Eye (tissue), 1 donor: ENCODE measurements at regions not wholly inside any gene's neighbourhood (a gene's known extent, or its start where the extent isn't known, plus 50 kb on each side); places are given as distances from the start of the nearest gene placed in this dataset.
"Not testable (repeated sequence)": the region's sequence is repeated elsewhere in the genome, so short reads cannot be mapped to it uniquely, and the experiment has no call there.

Experiments
- DNase-seq: peaks from one replicate; pipeline ENCODE4 v3.0.0-alpha.2; 2015

- DNase-seq = no peak
These were observed 192.5 kb downstream of the TECRL start for GRCh38 chr4:64216741-64217140.

DNA sequence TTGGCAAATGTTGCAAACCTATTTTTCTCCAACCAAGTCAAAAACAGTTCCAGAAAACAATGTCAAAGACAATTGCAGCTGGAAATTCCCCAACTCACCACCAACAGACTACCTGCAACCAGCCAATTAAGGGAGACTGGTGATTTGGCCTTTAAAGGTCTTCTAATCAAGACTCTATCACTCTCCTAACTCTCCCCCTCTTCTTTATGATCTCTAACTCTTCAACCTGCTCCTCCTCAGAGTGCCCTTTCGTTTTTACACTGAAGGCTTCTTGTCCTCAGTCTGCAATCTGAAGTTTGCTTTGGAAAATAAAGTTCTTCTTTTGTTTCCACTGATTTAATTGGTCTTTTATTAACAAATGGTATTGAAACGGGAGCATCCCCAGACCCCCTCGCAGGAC, 203.9 kb downstream of the TECRL start:
- DNase-seq = no peak

DNA sequence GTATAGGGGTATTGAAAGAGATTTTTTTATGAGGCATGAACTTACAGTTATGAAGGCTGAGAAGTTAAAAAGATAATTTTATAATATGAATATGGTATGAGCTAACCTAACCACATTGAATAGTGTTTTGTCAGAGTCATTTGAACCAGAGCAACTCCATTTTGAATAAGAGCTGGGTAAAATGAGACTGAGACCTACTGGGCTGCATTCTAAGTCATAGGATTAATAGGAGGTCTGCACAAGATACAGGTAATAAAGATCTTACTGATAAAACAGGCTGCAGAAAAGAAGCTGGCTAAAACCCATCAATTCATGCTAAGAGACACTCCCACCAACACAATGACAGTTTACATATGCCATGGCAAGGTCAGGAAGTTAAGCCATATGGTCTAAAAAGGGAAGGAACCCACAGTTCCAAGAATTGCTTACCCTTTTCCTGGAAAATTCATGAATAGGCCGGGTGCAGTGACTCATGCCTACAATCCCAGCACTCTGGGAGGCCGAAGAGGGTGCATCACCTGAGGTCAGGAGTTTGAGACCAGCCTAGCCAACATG, 209.2 kb downstream of the TECRL start:
- DNase-seq = no peak

- no peak for DNase-seq
These were observed 213.7 kb downstream of the TECRL start for GRCh38 chr4:64195582-64195981.

DNA sequence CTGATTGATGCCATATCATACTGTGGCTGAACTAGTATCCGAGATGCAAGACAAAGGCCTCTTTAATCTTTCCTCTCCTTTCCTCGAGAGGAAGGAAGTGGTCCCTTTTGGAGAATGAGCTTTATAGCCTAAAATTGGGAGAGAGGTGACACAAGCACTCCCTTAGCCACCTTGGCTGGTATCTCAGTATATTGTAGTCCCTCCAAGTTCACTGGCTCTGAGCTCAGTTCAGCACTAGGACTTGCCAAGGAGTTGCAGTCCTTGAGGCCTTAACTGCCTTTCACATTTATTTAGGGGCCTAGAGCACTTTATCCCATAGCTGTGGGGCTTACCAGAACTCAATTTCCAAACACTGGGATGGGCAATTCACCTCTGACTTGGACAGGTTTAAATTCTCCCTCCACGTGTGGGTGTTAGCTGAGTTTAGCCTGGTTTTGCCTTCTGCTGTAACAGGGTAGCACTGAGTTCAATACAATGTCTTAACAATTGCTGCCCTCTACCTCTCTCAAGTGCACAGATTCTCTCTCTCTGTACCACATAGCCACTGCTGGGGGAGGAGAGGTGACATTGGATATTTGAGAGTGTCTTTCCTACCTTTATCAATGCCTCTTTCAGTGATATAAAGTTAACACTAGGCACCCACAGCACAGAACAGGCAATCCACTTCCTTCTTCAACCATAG, 216.4 kb downstream of the TECRL start:
- no peak for DNase-seq

DNA sequence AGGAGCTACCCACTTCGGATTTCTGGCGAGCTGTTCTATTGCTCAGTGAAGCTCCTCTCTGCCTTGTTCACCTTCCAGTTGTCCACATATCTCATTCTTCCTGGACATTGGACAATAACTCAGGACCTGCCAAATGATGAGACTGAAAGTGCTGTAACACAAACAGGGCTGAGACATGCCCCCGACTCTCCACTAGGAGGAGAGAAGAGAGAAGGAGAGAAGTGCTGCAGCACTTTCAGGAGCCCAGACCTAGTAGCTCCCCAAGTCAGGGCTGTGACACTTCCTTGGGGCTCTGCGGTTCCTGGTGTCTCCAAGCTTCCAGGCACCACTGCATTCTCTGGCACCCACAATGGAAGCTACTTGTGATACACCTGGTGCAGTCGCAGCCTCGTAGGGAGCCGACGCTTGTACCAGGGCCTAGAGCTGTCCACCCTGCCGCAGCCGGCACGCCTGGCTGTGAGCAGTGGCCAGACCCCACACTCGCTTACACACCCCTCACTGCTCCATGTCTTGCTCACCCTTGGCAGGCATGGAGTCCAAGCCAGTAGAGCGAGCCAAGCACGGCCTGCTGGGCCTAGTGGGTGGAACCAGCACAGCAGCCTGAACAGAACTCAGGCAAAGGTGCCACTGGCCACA, 234.9 kb downstream of the TECRL start:
- no peak for DNase-seq

DNA sequence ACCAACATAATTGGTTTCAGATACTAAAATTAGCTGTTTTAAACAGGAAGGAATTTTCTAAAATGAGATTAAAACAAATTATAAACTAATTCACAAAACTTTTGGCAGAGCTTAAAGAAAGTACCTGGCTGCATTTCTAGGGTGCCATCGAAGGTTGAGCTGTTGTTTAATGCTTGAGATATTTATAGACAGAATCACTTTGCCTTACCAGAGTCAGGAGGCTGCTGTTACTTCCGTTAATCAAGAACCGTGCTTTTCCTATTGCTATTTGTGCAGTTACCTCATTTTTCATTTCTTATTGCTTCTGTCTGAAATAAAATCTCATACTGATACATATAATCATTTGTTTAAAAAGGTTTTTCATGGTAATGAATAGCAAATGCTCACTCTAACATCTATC, 242.9 kb downstream of the TECRL start:
- no peak for DNase-seq

DNA sequence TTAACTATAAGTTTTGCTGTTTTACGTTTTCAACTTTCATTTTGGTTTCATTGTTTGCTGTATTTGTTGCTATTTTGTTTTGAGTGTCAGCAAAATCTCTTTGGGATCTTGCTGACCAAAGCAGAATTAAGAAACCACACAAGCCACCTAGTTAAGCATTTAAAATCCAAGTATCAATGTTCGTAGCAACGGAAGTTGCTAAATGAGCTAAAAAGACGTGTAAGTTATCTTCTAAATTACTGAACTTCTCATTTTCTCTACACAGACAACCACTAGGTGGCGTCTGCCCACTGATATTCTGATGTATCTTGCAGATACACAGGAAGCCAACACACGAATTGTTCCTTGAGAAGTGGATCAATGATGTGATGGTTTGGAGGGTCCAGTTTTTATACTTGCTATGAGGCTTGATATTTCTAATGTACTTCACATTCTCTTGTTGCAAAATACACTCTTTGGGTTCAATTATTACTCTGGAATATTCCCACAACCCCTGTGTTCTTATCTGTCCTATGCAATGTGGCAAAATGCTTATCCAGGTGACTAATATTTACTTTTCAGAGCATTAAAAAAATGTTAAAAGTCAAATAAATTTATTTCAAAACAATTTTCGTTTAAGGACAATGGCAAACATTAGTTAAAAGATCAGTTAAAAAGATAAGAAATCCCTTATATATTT, 250.5 kb downstream of the TECRL start:
- peak; percentile 83 for DNase-seq

DNA sequence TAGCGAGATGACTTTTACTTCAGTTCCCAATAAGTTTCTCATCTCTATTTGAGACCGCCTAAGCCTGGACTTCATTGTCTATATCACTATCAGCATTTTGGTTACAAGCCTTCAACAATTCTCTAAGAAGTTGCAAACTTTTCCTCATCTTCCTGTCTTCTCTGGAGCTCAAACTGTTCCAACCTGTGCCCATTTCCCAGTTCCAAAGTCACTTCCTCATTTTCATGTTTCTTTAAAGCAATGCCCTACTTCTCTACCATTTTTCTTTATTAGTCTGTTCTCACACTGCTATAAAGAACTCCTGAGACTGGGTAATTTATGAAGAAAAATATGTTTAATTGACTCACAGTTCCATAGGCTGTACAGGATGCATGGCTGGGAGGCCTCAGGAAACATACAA, 251.9 kb downstream of the TECRL start:
- no peak for DNase-seq

DNA sequence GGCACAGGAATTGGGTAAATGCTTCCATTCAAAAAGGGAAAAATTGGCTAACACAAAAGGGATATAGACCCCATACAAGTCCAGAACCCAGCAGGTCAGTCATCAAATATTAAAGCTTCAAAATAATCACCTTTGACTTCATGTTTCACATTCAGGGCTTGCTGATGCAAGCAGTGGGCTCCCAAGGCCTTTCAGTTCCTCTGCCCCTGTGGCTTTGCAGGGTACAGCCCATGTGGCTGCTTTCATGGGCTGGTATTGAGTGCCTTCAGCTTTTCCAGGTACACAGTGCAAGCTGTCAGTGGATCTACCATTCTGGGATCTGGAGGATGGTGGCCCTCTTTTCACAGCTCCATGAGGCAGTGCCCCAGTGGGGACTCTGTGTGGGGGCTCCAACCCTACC, 253.0 kb downstream of the TECRL start:
- DNase-seq = no peak

DNA sequence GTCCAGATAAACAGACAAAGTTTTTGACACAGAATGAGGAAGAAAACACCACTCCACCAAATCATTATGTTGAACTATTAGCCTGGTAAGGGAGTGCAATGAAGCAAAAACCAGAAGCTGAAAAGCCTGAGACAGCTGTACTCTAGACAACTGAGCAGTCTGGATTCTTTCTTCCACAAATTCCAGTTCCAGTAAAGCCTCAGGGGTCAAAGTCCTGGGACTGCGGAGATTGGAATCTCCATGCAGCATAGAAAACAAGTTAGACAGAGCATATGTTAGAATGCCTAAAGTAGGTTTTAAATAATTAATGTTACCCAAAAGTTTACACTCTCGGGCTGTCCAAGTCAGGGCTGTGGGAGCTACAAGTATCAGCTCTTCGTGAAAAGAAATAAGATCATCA, 263.2 kb downstream of the TECRL start:
- DNase-seq = no peak

DNA sequence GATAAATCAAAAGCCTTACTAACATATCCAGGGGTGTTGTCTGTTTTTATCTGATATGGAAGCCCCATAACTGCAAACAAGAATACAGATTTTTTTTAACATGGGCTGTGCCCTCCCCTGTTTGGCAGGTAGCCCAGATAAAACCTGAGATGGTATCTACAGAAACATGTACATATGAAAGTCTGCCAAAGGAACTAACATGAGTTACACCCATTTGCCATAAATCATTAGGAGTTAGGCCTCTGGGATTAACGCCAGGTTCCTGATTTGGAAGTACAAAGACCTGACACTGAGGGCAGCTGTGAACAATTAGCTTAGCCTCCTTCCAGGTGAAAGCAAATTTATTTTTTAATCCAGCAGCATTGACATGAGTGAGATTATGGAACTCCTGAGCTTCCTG, 264.3 kb downstream of the TECRL start:
- DNase-seq = no peak

GRCh38 chr4:64130907-64131306, 278.3 kb downstream of the TECRL start:
- DNase-seq = peak; percentile 4

DNA sequence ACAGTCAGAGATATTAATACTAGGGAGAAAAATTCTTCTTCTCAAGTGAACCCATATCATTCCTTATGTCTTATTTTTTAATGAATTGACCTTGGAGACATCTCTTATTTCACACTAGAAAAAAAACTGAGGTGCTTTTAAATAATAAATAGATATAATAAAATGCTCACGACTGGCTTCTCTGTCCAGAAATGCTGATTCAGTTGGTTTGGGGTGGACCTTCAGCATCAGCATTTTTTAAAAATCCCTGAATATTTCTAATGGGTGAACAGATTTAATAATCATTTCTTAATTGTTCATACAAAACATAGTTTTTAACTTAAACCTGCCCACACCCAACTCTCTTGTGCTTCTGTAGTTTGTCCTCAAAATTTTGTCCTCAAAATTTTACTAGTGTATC, 283.9 kb downstream of the TECRL start:
- DNase-seq = no peak

DNA sequence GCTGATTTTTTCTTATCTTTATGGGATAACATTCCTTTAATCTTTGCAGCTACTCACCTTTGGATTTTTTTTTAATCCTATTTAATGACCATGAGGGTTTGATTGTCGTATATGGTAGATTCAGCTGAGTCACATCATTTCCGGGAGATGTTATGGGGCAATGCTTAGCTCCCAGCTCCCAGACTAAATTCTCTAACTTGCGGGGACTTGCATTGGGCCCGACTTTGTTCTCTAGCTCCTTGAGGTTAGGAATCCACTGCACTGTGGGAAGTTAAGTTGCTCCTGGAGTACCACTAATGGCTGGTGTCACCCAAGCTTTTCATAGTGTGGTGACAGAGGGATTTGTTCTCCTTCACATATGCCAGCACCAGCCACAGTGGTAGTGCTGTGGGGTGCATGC, 287.4 kb downstream of the TECRL start:
- no peak for DNase-seq

- no peak for DNase-seq
These were observed 303.3 kb downstream of the TECRL start for GRCh38 chr4:64105903-64106302.

GRCh38 chr4:64095398-64095797, 313.9 kb downstream of the TECRL start:
- DNase-seq = no peak

- no peak for DNase-seq
These were observed 329.9 kb downstream of the TECRL start for GRCh38 chr4:64079316-64079715.

- DNase-seq = no peak
These were observed 341.2 kb downstream of the TECRL start for GRCh38 chr4:64068096-64068495.

DNA sequence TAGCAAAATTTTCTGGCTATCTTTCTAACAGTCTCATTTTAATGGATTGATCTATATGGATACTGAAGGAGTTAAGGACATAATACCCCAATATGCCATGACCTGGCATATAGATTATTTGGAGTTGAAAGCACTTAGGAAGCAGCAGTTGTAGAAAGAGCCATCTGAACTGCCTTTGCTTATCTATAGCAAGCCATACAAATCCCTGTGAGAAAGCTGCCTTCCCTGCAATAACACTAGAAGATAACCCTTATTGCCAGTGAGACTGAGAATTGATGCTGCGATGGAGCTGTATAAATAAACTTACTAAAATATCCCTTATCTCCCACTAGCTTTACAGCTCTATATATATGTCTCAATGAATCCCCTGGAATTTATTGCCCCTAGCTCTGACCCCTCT, 346.3 kb downstream of the TECRL start:
- no peak for DNase-seq

DNA sequence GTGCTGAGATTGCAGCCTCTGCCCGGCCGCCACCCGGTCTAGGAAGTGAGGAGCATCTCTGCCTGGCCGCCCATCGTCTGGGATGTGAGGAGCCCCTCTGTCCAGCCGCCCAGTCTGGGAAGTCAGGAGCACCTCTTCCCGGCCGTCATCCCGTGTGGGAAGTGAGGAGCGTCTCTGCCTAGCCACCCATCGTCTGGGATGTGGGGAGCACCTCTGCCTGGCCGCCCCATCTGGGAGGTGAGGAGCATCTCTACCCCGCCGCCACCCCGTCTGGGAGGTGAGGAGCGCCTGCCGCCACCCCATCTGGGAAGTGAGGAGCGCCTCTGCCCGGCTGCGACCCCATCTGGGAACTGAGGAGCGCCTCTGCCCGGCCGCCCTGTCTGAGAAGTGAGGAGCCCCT, 372.2 kb downstream of the TECRL start:
- DNase-seq = not testable (repeated sequence)

DNA sequence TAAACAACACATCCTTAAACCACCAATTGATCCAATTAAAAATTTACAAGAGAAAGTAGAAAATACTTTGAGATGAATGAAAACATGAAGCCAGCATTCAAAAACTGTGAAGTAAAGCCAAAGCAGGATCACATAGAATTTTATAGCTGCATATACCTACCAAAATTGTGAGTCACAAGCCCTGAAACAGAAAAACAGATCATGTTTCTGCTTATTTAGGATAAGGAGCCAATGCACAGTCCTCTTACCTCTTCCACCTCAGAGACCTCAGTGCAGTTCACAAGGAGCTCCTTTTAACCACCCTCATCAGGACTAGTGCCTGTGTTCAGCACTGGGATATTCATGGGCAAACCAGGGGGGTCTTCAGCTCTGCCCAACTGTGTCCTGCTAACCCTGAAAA, 386.7 kb downstream of the TECRL start:
- no peak for DNase-seq

GRCh38 chr4:64016893-64017292, 392.4 kb downstream of the TECRL start:
- DNase-seq = no peak

DNA sequence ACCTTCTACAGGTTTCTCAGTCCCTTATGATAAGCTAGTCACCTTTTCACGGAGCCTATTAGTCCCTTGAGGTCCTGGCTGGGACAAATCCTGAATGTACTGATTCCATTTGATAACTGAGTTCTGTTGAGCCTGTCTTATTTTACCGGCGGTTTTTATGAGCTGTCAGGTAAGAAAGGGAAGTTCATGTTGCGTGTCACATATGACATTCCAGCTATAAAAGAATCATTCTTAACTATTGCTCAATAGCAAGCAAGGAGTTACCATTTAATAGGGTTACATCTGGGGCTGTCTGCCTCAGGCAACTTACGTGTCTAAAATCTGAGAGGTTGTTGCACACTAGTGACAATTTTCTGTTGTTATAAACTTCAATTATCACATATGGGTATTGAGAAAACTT, 394.6 kb downstream of the TECRL start:
- no peak for DNase-seq
